SU-DHL-6 (cell line): ENCODE measurements at regions not wholly inside any gene's neighbourhood (a gene's known extent, or its start where the extent isn't known, plus 50 kb on each side); places are given as distances from the start of the nearest gene placed in this dataset.

Experiments
- H2AFZ ChIP-seq: fragments of 200-600 bp; sonication (generic); 2 replicates; pipeline ENCODE4 v1.6.1; 2014; ENCODE audit warnings: low read depth, mild to moderate bottlenecking, moderate library complexity, mixed read lengths, antibody characterized with exemption, low read length; ENCODE audit not compliant: severe bottlenecking
- H3F3A ChIP-seq: fragments of 200-600 bp; shearing (Covaris generic); 2 replicates; pipeline ENCODE4 v1.6.0; 2016; ENCODE audit warnings: antibody characterized with exemption, mild to moderate bottlenecking; ENCODE audit not compliant: insufficient read depth
- H3K27ac ChIP-seq: fragments of 200-600 bp; sonication (generic); 2 replicates; pipeline ENCODE4 v1.5.1; 2016; ENCODE audit warnings: low read depth, mild to moderate bottlenecking, low read length, moderate library complexity, mixed read lengths
- H3K27me3 ChIP-seq: fragments of 200-600 bp; sonication (generic), shearing (Covaris generic); 2 replicates; pipeline ENCODE4 v1.6.0; 2014; ENCODE audit warnings: mild to moderate bottlenecking, low read length
- H3K36me3 ChIP-seq: fragments of 200-600 bp; sonication (generic); 2 replicates; pipeline ENCODE4 v1.6.1; 2014; ENCODE audit warnings: mild to moderate bottlenecking, low read length, mixed read lengths
- H3K4me2 ChIP-seq: fragments of 300-600, 200-600 bp; shearing (Covaris generic), sonication (generic); 2 replicates; pipeline ENCODE4 v1.6.0; 2014; ENCODE audit warnings: low read length, low read depth, mild to moderate bottlenecking; ENCODE audit not compliant: poor library complexity, severe bottlenecking
- H3K4me3 ChIP-seq: fragments of 200-600 bp; sonication (generic); 2 replicates; pipeline ENCODE4 v1.5.1; 2014; ENCODE audit warnings: antibody characterized with exemption, low read length, mild to moderate bottlenecking, mixed read lengths; ENCODE audit not compliant: insufficient read depth, poor library complexity, severe bottlenecking
- H3K79me2 ChIP-seq: fragments of 200-600 bp; sonication (generic); 2 replicates; pipeline ENCODE4 v1.6.1; 2014; ENCODE audit warnings: mild to moderate bottlenecking, low read length, moderate library complexity; ENCODE audit not compliant: insufficient read depth
- H3K9ac ChIP-seq: fragments of 200-600 bp; sonication (generic); 2 replicates; pipeline ENCODE4 v1.7.0; 2014; ENCODE audit warnings: mild to moderate bottlenecking, low read length
- H3K9me2 ChIP-seq: fragments of 200-600 bp; sonication (generic); replicated peaks from 2 replicates; pipeline ENCODE4 v1.6.1; 2014; ENCODE audit warnings: low read length; ENCODE audit not compliant: insufficient read depth
- H3K9me3 ChIP-seq: fragments of 200-600 bp; sonication (generic); 2 replicates; pipeline ENCODE4 v1.6.1; 2014; ENCODE audit warnings: low read length, mixed read lengths; ENCODE audit not compliant: insufficient read depth
- H4K20me1 ChIP-seq: fragments of 200-600 bp; sonication (generic); 2 replicates; pipeline ENCODE4 v1.6.1; 2014; ENCODE audit warnings: low read depth, mild to moderate bottlenecking, antibody characterized with exemption, low read length, moderate library complexity, mixed read lengths
- CTCF ChIP-seq: fragments of 200-600 bp; sonication (generic); IDR thresholded peaks from one replicate; pipeline ENCODE4 v1.5.1; 2017; ENCODE audit warnings: antibody characterized with exemption, mild to moderate bottlenecking, low read length, moderate library complexity; ENCODE audit not compliant: insufficient read depth, poor library complexity, severe bottlenecking
- EZH2phosphoT487 ChIP-seq: fragments of 200-600 bp; sonication (generic), shearing (Covaris generic); conservative IDR thresholded peaks from 2 replicates; pipeline ENCODE4 v1.6.1; 2018; ENCODE audit warnings: mild to moderate bottlenecking, antibody characterized with exemption, low read length, moderate library complexity, mixed read lengths

GRCh38 chr7:80008039-80008438, 126.6 kb upstream of the GNAI1 start:
- Histone ChIP-seq H3K9ac (no peak overlapping the region), H3K9me3 (no peaks in the 10 kb centered on the region), H3K79me2 (no peaks in the 10 kb centered on the region), H2AFZ (no peak overlapping the region), H3K27me3 (no peaks in the 10 kb centered on the region), H3F3A (no peaks in the 10 kb centered on the region), H3K36me3 (no peaks in the 10 kb centered on the region), H3K4me2 (no peak overlapping the region), H3K27ac (no peak overlapping the region), H3K4me3 (no peak overlapping the region), H3K9me2 (no peaks in the 10 kb centered on the region), H4K20me1 (no peaks in the 10 kb centered on the region)
- TF ChIP-seq EZH2phosphoT487 (no peak), CTCF (no peak)

GRCh38 chr7:80002865-80003264, 131.8 kb upstream of the GNAI1 start:
- H3K27me3 ChIP-seq, result no peaks in the 10 kb centered on the region
- H2AFZ ChIP-seq, result no peak overlapping the region
- H3K4me3 ChIP-seq, result no peak overlapping the region
- no peaks in the 10 kb centered on the region for H3K79me2 ChIP-seq
- no peaks in the 10 kb centered on the region for H3K36me3 ChIP-seq
- no peaks in the 10 kb centered on the region for H3F3A ChIP-seq
- peaks cover 3% of the 10 kb centered on the region; the same call in 1 of the 2 replicates for H3K9me3 ChIP-seq
- no peak overlapping the region for H3K9ac ChIP-seq
- TF ChIP-seq EZH2phosphoT487 (no peak), CTCF (no peak)
- no peak overlapping the region for H3K4me2 ChIP-seq
- no peaks in the 10 kb centered on the region for H4K20me1 ChIP-seq
- no peaks in the 10 kb centered on the region for H3K9me2 ChIP-seq
- no peak overlapping the region for H3K27ac ChIP-seq

GRCh38 chr7:79998363-79998762, 136.3 kb upstream of the GNAI1 start:
- H3K36me3 ChIP-seq, result no peaks in the 10 kb centered on the region

More at GRCh38 chr7:79998363-79998762, 136.3 kb upstream of the GNAI1 start:
- Histone ChIP-seq H3K27ac (no peak overlapping the region), H3K4me3 (no peak overlapping the region), H2AFZ (no peak overlapping the region), H3K79me2 (no peaks in the 10 kb centered on the region), H3K9me3 (peaks cover 3% of the 10 kb centered on the region; the same call in 1 of the 2 replicates), H4K20me1 (no peaks in the 10 kb centered on the region), H3K4me2 (no peak overlapping the region), H3K27me3 (no peaks in the 10 kb centered on the region), H3F3A (no peaks in the 10 kb centered on the region), H3K9me2 (no peaks in the 10 kb centered on the region), H3K9ac (no peak overlapping the region)
- no peak for TF ChIP-seq CTCF
- no peak for TF ChIP-seq EZH2phosphoT487
